Trophoblast cell (in vitro differentiated cells and primary cell): ENCODE measurements at regions not wholly inside any gene's neighbourhood (a gene's known extent, or its start where the extent isn't known, plus 50 kb on each side); places are given as distances from the start of the nearest gene placed in this dataset.

ENCODE experiments used
- DNase-seq, 2 donors: peaks; one replicate each; pipeline ENCODE4 v3.0.0-alpha.2; 2016
- H2AFZ ChIP-seq: 2 replicates; pipeline ENCODE4 v1.6.1; 2013; ENCODE audit warnings: low read length, moderate library complexity, mild to moderate bottlenecking; ENCODE audit not compliant: insufficient read depth, poor library complexity
- H2AK5ac ChIP-seq: 2 replicates; pipeline ENCODE4 v1.6.1; 2013; ENCODE audit warnings: mild to moderate bottlenecking, low read length
- H2BK120ac ChIP-seq: 2 replicates; pipeline ENCODE4 v1.6.1; 2013; ENCODE audit warnings: low read length, mild to moderate bottlenecking, moderate library complexity; ENCODE audit not compliant: insufficient read depth, poor library complexity
- H2BK12ac ChIP-seq: 2 replicates; pipeline ENCODE4 v1.6.1; 2013; ENCODE audit warnings: mild to moderate bottlenecking, low read length, moderate library complexity
- H2BK5ac ChIP-seq: 2 replicates; pipeline ENCODE4 v1.6.1; 2013; ENCODE audit warnings: low read length, low read depth, moderate library complexity, mild to moderate bottlenecking; ENCODE audit not compliant: poor library complexity
- H3K14ac ChIP-seq: 2 replicates; pipeline ENCODE4 v1.6.1; 2013; ENCODE audit warnings: mild to moderate bottlenecking, low read length
- H3K18ac ChIP-seq: 2 replicates; pipeline ENCODE4 v1.6.1; 2013; ENCODE audit warnings: mild to moderate bottlenecking, low read length
- H3K23ac ChIP-seq: 2 replicates; pipeline ENCODE4 v1.6.1; 2013; ENCODE audit warnings: low read length
- H3K27ac ChIP-seq: 2 replicates; pipeline ENCODE4 v1.5.1; 2013; ENCODE audit warnings: low read depth, mild to moderate bottlenecking, inconsistent platforms, low read length, moderate library complexity
- H3K27me3 ChIP-seq: 2 replicates; pipeline ENCODE4 v1.6.1; 2013; ENCODE audit warnings: inconsistent platforms, mild to moderate bottlenecking, low read length, moderate library complexity; ENCODE audit not compliant: insufficient read depth
- H3K36me3 ChIP-seq, 2 experiments: 1 replicate in 1 of 2; 2 replicates in 1 of 2; pipeline ENCODE4 v1.6.1; 2013; ENCODE audit warnings: low read length in 2 of 2, mild to moderate bottlenecking in 2 of 2, moderate library complexity in 1 of 2; ENCODE audit not compliant: insufficient read depth in 2 of 2, control insufficient read depth in 1 of 2
- H3K4ac ChIP-seq: 2 replicates; pipeline ENCODE4 v1.6.1; 2013; ENCODE audit warnings: low read depth, mild to moderate bottlenecking, low read length, moderate library complexity
- H3K4me1 ChIP-seq, 2 experiments: 1 replicate in 1 of 2; 2 replicates in 1 of 2; pipeline ENCODE4 v1.6.1; 2013; ENCODE audit warnings: low read length in 2 of 2, mild to moderate bottlenecking in 2 of 2, moderate library complexity in 1 of 2; ENCODE audit not compliant: insufficient read depth in 2 of 2, control insufficient read depth in 1 of 2
- H3K4me2 ChIP-seq: 2 replicates; pipeline ENCODE4 v1.6.1; 2013; ENCODE audit warnings: inconsistent platforms, mild to moderate bottlenecking, low read length, moderate library complexity
- H3K4me3 ChIP-seq: 2 replicates; pipeline ENCODE4 v1.5.1; 2013; ENCODE audit warnings: mild to moderate bottlenecking, low read depth, low read length, inconsistent platforms
- H3K79me1 ChIP-seq: one replicate; pipeline ENCODE4 v1.6.1; 2013; ENCODE audit warnings: low read length
- H3K79me2 ChIP-seq: 2 replicates; pipeline ENCODE4 v1.6.1; 2013; ENCODE audit warnings: low read length, mild to moderate bottlenecking; ENCODE audit not compliant: control insufficient read depth, insufficient read depth, poor library complexity
- H3K9ac ChIP-seq: 2 replicates; pipeline ENCODE4 v1.6.1; 2013; ENCODE audit warnings: mild to moderate bottlenecking, low read length
- H3K9me3 ChIP-seq: 2 replicates; pipeline ENCODE4 v1.6.1; 2013; ENCODE audit warnings: low read depth, mild to moderate bottlenecking, control low read depth, inconsistent platforms, low read length; ENCODE audit not compliant: insufficient read depth
- H4K12ac ChIP-seq: 2 replicates; pipeline ENCODE4 v1.6.1; 2013; ENCODE audit warnings: low read depth, mild to moderate bottlenecking, low read length, moderate library complexity
- H4K8ac ChIP-seq: 2 replicates; pipeline ENCODE4 v1.6.1; 2013; ENCODE audit warnings: low read depth, mild to moderate bottlenecking, low read length, moderate library complexity
- H4K91ac ChIP-seq: one replicate; pipeline ENCODE4 v1.6.1; 2013; ENCODE audit warnings: low read depth, mild to moderate bottlenecking, low read length, moderate library complexity
- WGBS: extraction: QIAGEN DNeasy Blood & Tissue Kit; methylation state at CpG from one replicate; pipeline ENCODE4 v1.1.7; 2013; ENCODE audit warnings: missing lambda C conversion rate; ENCODE audit not compliant: insufficient read length, insufficient coverage; ENCODE audit errors: extremely low coverage; 5-methylcytosine and 5-hydroxymethylcytosine counted together

DNA sequence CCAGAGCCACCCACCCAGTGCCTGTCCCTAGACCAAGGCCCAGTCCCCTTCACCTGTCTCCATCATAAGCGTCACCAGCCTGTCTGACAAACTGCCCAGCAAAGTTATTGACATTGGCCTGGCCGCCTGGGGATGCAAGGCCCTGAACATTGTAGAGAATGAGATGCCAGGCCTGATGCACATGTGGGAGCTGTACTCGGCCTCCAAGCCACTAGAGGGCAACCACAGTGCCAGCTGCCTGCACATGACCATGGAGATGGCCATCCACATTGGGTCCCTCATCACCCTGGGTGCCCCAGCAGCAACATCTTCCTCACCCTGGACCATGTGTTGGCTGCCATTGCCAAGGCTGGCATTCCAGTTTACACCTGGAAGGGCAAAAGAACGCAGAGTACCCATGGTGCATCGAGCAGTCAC is 63.7 kb upstream of the ANTXRL start:
- no peak overlapping the region for H3K23ac ChIP-seq
- DNase-seq, result no peak
- H2AK5ac ChIP-seq, result no peak overlapping the region
- H3K4me2 ChIP-seq, result no peak overlapping the region
- no peak overlapping the region for H2BK5ac ChIP-seq
- H3K4ac ChIP-seq, result no peak overlapping the region
- H4K8ac ChIP-seq, result no peak overlapping the region
- H3K79me2 ChIP-seq, result no peaks in the 10 kb centered on the region
- no peak overlapping the region for H4K91ac ChIP-seq
- no peak overlapping the region for H3K27ac ChIP-seq
- H3K36me3 ChIP-seq, result no peaks in the 10 kb centered on the region
- H2BK12ac ChIP-seq, result no peak overlapping the region
- H3K4me1 ChIP-seq, result no peaks in the 10 kb centered on the region
- no peak overlapping the region for H2AFZ ChIP-seq
- no peak overlapping the region for H3K18ac ChIP-seq
- H3K4me3 ChIP-seq, result no peak overlapping the region
- H3K27me3 ChIP-seq, result no peaks in the 10 kb centered on the region
- H3K9me3 ChIP-seq, result peaks cover 11% of the 10 kb centered on the region
- WGBS, result no CpG with 5 or more reads among the region's 5 CpGs
- H3K9ac ChIP-seq, result no peak overlapping the region
- no peak overlapping the region for H4K12ac ChIP-seq
- H3K14ac ChIP-seq, result no peak overlapping the region
- H2BK120ac ChIP-seq, result no peak overlapping the region
- no peaks in the 10 kb centered on the region for H3K79me1 ChIP-seq

DNA sequence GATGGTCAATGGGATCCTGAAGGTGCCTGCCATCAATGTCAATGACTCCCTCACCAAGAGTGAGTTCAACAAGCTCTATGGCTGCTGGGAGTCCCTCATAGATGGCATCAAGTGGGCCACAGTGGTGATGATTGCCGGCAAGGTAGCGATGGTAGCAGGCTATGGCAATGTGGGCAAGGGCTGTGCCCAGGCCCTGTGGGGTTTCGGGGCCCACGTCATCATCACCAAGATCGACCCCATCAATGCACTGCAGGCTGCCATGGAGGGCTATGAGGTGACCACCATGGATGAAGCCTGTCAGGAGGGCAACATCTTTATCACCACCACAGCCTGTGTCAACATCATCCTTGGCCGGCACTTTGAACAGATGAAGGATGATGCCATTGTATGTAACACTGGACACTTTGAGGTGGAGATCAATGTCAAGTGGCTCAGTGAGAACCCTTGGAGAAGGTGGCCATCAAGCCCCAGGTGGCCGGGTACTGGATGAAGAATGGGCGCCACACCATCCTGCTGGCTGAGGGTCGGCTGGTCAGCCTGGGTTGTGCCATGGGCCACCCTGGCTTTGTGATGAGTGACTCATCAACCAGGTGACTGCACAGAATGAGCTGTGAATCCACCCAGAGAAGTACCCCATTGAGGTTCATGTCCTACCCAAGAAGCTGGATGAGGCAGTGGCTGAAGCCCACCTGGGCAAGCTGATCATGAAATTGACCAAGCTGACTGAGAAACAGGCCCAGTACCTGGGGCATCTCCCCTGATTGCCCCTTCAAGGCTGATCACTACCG is 63.0 kb upstream of the ANTXRL start:
- Histone ChIP-seq H2BK120ac (no peak overlapping the region), H3K9me3 (peaks cover 12% of the 10 kb centered on the region), H3K23ac (no peak overlapping the region), H2BK5ac (no peak overlapping the region), H3K27me3 (no peaks in the 10 kb centered on the region), H3K4me3 (no peak overlapping the region), H2AFZ (no peak overlapping the region), H3K79me1 (no peaks in the 10 kb centered on the region), H2BK12ac (no peak overlapping the region), H3K4ac (no peak overlapping the region), H3K18ac (no peak overlapping the region), H3K36me3 (no peaks in the 10 kb centered on the region), H3K14ac (no peak overlapping the region), H4K8ac (no peak overlapping the region), H4K91ac (no peak overlapping the region), H3K4me2 (no peak overlapping the region), H3K27ac (no peak overlapping the region), H2AK5ac (no peak overlapping the region), H3K4me1 (peaks cover 1 to 2% of the 10 kb centered on the region in 2 experiments), H3K79me2 (no peaks in the 10 kb centered on the region), H4K12ac (no peak overlapping the region), H3K9ac (no peak overlapping the region)
- DNase-seq, result no peak
- WGBS, result no CpG with 5 or more reads among the region's 10 CpGs

DNA sequence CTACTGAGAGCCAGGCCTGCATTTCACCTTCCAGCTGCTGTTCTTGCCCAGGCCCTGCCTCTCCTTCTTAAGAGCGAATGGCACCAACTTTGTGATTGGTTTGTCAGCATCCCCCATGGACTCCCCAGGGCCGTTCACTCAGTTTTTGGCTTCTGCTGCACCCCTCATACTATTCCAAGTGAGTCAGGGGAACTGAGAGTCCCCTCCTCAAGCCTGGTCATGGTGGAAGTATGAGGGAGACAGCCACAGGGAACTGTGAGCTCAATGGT is 62.4 kb upstream of the ANTXRL start:
- no peak overlapping the region for H3K14ac ChIP-seq
- no peak overlapping the region for H4K8ac ChIP-seq
- H3K18ac ChIP-seq, result no peak overlapping the region
- peaks cover 12% of the 10 kb centered on the region for H3K9me3 ChIP-seq
- no peak overlapping the region for H2BK120ac ChIP-seq
- no peak overlapping the region for H3K27ac ChIP-seq
- H4K12ac ChIP-seq, result no peak overlapping the region
- no peak for DNase-seq
- no peak overlapping the region for H3K23ac ChIP-seq
- no peak overlapping the region for H4K91ac ChIP-seq
- H2AK5ac ChIP-seq, result no peak overlapping the region
- no peaks in the 10 kb centered on the region for H3K27me3 ChIP-seq
- H3K4me3 ChIP-seq, result no peak overlapping the region
- H3K4ac ChIP-seq, result no peak overlapping the region
- no CpG with 5 or more reads among the region's 2 CpGs for WGBS
- no peak overlapping the region for H2BK12ac ChIP-seq
- H3K4me1 ChIP-seq, result peaks cover 4% of the 10 kb centered on the region in 2 experiments
- no peak overlapping the region for H3K4me2 ChIP-seq
- no peak overlapping the region for H3K9ac ChIP-seq
- H3K79me2 ChIP-seq, result no peaks in the 10 kb centered on the region
- H2AFZ ChIP-seq, result no peak overlapping the region
- no peaks in the 10 kb centered on the region for H3K36me3 ChIP-seq
- no peak overlapping the region for H2BK5ac ChIP-seq
- H3K79me1 ChIP-seq, result no peaks in the 10 kb centered on the region

DNA sequence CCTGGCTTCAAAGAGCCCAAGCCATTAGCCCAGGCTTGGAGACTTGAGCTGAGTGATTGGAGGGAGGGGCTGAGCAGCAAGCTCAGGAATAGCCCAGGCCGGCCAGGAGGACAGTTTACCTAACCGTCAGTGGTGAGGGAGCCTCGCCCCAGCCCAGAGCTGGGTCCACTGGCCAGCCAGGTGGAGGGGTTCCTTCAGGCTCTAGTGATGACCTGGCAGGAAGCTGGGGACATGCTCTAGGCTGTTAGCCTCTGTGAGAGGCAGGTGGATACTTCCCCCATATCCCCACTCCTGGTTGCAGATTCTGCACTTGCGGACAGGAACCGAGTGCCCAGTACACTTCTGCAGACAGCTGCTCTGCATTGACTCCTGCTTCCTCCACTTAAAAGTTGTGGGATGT is 61.2 kb upstream of the ANTXRL start:
- Histone ChIP-seq H3K36me3 (no peaks in the 10 kb centered on the region), H3K4me2 (no peak overlapping the region), H3K14ac (no peak overlapping the region), H4K91ac (no peak overlapping the region), H2BK5ac (no peak overlapping the region), H3K79me1 (no peaks in the 10 kb centered on the region), H3K27ac (no peak overlapping the region), H3K79me2 (no peaks in the 10 kb centered on the region), H2BK12ac (no peak overlapping the region), H3K23ac (no peak overlapping the region), H2BK120ac (no peak overlapping the region), H3K9ac (no peak overlapping the region), H3K9me3 (peaks cover 12% of the 10 kb centered on the region), H2AK5ac (no peak overlapping the region), H3K4me3 (no peak overlapping the region), H2AFZ (no peak overlapping the region), H3K4me1 (peaks cover 4% of the 10 kb centered on the region in 2 experiments), H3K18ac (no peak overlapping the region), H4K8ac (no peak overlapping the region), H3K27me3 (no peaks in the 10 kb centered on the region), H4K12ac (no peak overlapping the region), H3K4ac (no peak overlapping the region)
- WGBS, result no CpG with 5 or more reads among the region's 5 CpGs
- no peak for DNase-seq
